GM18499 (cell line): ENCODE measurements at regions not wholly inside any gene's neighbourhood (a gene's known extent, or its start where the extent isn't known, plus 50 kb on each side); places are given as distances from the start of the nearest gene placed in this dataset.

ENCODE experiments used
- ATAC-seq: cut with Tn5 transposase; IDR thresholded peaks from one replicate; pipeline ENCODE4 v1.9.1; 2021; ENCODE audit warnings: moderate number of reproducible peaks; ENCODE audit not compliant: insufficient read depth, unreplicated experiment

DNA sequence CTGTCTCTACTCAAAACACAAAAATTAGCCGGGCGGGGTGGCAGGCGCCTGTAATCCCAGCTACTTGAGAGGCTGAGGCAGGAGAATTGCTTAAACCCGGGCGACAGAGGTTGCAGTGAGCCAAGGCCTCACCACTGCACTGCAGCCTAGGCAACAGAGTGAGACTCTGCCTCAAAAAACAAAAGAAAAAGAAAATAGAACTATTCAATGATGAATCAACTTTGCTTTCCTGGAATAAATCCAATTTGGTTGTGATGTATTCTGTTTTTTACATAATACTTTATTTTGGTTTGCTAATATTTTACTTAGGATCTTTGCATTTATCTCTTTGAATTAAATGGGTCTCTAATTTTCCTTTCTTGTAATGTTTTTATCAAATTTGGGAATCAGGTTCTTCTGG is 86.3 kb upstream of the MBOAT2 start:
- no peak for ATAC-seq

DNA sequence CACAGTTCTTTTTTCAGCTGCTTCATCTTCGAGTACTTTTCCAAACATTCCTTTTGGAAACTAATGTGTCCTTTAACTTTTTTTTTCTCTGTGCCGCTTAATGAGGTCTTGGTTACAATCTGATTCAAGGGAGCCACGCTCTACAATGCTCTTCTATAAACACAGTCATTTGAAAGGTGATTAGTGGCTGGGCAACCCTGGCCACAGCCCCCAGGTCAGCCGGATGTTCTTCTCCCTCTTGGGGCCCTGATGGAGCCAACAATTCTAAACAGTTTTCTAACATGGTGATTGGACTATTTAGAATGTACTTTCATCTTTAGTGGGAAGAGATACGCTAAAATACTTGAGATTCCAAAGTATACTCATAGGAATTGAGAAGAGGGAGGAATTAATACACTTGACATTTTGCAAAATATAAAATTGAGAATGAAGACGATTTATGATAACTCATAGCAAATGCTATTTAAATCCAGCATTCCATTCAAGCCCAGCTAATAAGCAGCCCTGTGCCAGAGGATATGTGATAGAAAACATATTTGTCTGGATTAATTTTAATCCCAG is 83.7 kb upstream of the MBOAT2 start:
- no peak for ATAC-seq

DNA sequence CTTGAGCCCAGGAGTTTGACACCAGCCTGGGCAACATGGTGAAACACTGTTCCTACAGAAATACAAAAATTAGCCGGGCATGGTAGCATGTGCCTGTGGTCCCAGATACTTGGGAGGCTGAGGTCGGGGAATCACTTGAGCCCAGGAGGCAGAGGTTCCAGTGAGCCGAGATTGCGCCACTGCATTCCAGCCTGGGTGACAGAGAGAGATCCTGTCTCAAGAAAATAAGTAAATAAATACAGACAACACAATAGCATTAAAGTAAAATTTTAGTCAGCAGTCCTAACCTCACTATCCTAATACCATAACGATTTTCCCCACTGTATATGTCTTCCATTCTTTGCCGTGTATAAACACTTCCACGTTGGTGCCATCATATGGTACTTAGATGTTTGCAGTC is 83.0 kb upstream of the MBOAT2 start:
- ATAC-seq: no peak

DNA sequence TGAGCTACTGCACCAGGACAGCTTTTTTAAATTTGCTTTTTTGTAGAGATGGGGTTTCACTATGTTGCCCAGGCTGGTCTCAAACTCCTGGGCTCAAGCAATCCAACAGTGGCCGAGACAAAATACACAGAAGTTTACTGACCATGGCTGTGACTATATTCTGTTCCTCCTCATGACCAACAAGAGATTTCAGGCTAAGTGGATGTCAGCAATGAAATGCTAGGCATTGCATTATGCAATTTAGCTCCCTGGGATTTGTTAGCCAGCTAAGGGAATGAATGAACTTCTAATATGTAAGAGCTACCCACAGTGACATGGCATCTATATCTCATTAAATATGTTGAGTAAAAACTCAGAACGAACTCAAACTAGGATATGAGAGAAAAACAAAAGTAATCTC is 81.9 kb upstream of the MBOAT2 start:
- ATAC-seq: no peak

DNA sequence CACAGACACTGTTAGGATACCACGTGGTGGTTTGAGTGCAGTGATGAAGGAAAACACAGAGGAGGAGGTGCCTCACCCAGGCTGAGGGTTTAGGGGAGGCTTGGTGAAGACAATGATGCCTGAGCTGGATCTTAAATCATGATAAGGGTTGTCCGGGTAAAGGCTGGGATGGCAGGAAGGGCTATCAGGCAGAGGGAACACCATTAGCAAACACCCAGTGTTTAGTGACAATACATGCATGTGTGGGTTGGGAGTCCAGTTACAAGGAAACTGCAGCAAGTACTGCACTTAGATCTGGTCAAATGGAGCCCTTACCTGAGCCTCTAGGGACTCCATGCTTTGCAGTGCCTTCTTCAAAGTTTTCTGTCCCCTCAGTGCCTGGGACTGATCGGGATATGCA is 79.8 kb upstream of the MBOAT2 start:
- ATAC-seq: no peak

DNA sequence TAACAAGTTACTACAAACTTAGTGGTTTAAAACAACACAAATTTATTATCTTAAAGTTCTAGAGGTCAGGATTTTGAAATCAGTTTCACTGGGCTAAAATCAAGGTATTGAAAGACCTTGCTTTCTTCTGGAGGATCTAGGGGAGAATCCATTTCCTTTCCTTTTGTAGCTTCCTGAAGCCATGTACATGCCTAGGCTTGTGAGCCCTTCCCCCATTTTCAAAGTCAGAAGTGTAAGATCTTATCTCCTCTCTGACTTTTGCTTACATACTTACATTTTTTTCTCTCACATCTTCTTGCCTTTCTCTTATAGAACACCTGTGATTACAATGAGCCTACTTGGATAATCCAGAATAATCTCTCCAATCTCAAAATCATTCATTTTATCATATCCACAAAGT is 78.7 kb upstream of the MBOAT2 start:
- ATAC-seq: no peak

DNA sequence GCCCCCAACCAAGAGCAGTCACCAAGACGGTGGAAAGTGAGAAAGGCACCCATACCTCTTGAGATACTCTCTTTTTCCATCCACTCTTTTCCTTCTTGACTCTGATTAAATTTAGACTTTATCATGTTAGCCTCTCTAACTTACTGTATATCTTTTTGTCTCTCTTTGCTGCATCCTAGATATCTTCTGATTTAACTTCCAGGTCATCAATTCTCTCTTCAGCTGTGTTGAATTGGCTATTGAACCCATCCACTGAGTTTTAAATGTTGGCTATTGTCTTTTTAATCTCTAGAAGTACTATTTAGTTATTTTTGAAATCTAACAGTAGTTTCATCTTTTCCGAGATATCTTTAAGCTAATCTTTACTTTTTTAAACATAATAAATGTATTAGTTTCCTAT is 78.3 kb upstream of the MBOAT2 start:
- ATAC-seq: no peak

DNA sequence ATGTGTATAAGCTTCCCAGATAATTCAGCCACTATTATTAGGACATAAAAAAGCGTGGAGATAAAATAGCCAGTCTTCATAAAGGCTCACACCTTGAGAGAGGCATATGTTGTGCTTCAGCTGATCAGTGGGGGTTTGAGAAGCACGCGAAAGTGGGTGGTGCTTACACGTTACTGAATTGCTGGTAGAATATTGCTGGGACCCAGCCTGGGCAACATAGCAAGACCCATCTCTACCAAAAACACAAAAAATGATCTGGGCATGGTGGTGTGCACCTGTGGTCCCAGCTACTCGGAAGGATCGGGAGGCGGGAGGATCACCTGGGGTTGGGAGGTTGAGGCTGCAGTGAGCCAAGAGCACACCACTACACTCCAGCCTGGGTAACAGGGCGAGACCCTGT is 74.9 kb upstream of the MBOAT2 start:
- ATAC-seq: no peak

DNA sequence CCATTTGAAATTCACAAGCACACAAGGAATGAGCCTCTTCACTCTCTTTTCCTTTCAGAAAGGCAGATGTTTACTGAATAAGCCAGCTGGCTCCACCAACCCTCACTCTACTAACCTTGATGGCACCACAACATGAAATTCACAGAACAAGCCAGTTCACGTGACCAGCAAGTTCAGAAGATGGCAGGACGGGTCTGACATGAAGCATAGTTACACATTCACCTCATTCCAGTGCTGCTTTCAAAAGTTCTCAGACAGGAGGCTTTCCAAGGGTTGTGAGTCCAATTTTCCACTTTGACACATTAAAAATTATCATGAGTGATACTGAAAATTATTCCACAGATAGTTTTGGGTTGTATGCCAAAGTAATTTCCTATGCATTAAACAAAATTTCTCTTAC is 74.2 kb upstream of the MBOAT2 start:
- no peak for ATAC-seq

DNA sequence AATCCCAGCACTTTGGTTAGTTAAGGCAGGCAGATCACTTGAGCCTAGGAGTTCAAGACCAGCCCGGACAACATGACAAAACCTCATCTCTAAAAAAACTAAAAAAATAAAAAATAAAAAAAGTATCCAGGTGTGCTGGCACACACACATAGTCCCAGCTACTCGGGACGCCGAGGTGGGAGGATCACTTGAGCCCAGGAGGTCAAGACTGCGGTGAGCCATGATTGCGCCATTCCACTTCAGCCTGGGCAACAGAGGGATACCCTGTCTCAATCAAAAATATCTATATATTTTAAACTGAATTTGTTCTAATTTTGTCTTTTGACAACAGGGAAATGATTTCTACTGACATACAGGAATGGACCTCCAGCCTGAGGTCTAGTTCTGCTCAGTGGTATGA is 73.3 kb upstream of the MBOAT2 start:
- ATAC-seq: no peak

DNA sequence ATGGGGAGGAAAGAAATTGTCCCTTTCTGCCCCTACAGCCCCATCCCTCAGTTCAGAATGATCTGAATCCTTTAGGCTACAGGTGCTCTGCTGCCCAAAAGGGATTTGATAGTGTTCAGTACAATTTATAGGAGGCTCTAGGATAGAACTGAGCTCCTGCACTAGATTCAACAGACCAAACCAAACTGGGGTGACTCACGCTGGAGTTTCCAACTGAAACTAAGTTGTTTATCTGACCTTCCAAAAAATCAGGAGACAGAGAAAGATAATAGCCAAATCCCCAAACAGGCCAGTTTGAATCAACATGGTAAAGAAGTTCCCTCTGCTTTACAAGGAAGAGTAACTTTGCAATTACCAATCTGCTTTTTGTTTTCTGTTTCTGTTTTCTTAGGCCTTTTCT is 72.7 kb upstream of the MBOAT2 start:
- no peak for ATAC-seq

DNA sequence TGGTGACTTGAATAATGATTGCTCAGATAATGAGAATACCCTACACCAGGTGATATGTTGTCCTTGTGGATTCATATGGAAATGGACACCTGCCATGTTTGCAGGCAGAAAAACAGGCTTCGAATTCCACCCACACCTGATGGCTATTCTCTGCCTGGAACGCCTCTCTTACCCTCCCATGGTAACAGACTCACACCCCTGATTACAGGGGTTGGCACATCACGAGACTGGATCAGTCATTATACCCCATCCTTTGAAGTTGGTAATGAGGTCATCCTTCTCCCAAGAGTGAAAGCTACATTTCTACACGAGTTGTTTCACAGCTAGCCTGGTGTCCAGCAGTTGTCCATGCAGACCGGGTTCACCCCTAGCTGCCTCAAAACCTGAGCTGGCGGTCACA is 71.4 kb upstream of the MBOAT2 start:
- no peak for ATAC-seq

DNA sequence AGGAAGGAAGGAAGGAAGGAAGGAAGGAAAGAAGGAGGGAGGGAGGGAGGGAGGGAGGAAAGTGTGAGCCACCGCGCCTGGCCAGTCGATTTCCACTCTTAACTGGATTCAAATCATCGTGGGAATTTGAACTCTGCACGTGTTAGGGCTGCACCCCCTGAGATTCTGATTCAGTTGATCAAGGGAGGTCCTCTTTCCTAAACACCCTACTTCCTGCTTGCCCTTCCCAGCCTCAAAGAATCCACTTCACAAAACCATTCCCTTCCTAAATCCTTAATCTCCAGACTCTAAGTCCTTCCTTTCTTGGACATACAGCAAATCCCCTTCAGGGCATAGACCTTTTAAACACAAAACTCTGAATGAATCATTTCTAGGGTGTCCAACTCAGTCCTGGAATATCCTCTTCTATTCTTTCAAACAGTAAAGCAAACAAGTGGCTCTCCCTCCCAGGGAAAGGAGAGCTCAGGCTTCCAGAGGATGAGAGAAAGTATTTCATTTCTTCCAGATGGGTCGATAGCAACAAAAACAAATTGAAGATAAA is 68.2 kb upstream of the MBOAT2 start:
- no peak for ATAC-seq

DNA sequence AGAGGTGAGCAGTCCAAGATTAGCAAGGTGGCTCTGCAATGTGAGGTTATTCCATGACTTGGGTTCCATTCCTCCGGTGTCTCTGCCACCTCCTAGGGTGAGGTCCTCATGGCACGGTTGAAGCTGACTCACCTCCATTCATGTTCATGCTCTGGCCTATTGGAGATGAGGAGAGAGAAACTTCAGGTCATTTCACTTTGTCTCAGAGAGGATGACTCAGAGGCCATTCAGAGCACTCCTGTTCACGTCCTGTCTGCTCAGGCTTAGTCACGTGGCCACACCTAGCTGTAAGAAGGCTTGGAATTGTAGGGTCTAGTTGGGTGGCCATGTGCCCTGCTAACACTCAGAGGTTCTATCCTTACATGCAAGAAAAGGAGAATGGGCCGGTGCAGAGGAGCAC is 67.5 kb upstream of the MBOAT2 start:
- ATAC-seq: no peak

DNA sequence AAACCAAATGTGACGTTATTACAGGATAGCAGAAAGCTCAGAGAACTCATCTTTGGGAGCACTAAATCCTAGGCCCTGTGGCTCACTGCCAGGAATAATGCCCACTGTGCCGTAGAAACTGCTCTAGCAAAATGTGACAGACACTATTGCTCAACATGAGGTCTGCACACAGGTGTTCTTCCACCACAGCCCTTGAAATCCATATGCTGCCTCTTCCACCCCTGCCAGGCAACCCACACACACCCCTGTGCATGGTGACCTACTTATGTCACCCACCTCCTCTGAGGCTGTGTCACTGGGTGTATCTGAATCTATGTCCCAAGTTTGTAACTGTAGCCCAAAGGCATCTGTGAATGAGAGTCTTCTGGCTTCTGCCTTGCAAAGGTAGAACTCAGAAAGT is 66.1 kb upstream of the MBOAT2 start:
- ATAC-seq: no peak

DNA sequence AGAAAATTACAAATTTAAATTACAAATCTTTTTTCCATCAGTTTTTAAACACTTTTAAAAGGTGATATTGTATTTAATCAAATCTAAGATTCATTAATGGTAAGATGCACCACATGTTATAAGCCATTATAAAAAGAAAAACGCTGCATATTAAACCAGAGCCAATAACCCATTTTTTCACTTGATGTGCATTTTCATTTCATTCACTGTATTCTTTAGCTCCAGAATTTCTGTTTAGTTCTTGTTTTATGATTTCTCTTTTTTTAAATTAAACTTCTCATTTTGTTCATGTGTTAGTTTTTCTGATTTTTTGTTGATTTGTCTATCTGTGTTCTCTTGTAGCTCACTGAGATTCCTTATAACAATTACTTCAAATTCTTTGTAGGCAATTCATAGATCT is 62.4 kb upstream of the MBOAT2 start:
- ATAC-seq: no peak

DNA sequence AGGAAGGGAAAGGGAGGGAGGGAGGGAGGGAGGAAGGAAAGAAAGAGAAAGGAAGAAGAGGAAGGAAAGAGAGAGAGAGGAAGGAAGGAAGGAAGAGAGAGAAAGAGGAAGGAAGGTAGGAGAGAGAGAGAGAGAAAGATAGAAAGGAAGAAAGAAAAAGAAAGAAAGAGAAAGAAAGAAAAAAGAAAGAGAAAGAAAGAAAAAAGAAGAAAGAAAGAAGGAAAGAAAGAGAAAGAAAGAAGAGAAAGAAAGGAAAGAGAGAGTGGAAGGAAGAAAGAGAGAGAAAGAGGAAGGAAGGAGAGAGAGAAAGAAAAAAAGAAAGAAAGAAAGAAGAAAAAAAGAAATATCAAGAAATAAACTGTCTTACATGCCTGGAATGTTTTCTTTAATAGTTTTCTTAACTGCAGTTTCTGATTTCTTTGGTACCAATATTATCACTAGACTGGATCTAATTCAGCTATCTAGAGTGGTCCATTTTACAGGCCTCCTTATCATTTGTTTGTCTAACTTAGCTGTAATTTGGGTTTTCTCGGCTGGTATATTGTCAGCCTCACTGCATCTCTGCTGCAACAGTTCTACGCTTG is 59.6 kb upstream of the MBOAT2 start:
- ATAC-seq: no peak

DNA sequence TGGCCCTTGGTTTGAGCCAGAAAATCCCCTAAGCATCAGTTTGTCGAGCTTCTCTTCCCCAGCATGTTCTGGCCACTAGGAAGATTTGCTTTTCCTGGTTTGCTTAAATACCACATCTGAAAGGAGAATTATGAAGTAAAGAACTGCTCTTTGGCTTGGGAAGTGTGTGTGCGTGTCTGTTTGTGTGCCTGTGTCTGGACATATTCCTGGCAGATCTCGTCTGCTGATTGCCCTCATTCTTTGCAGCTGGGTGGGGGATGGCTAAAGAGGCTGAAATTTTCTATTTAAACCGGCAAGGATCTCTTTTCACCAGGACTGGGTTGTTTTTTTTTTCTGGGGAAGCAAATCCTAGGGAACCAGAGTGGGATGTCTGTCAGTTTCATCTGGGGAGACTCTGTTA is 57.3 kb upstream of the MBOAT2 start:
- ATAC-seq: no peak

DNA sequence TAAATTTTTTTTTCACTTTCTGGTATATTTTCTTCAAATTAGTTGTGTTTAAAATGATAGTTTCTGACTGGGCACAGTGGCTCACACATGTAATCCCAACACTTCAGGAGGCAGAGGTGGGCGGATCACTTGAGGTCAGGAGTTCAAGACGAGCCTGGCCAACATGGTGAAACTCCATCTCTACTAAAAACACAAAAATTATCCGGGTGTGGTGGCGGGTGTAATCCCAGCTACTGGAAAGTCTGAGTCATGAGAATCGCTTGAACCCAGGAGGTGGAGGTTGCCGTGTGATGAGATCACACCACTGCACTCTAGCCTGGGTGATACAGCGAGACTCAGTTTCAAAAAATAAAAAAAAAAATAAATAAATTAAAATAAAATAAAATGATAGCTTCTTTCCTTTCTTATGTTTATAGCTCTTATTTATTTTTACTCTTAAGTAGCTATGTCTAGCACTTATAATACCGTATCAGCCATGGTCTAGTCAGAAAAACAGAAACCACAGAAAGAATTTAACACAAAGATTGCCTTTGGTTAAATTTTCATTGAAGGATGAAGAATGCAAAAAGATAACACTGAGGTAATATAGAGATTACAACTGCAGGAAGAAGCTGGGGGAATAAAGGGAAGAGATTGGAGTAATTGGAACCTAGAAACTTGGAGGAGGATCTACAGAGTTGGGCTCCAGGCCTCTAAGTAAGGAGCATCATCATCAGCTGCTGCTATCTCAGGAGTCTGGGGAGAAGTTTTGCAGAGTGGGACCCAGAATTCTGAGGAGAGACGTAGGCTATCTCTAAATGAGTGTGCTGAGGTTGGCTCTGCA is 54.7 kb upstream of the MBOAT2 start:
- ATAC-seq: no peak

DNA sequence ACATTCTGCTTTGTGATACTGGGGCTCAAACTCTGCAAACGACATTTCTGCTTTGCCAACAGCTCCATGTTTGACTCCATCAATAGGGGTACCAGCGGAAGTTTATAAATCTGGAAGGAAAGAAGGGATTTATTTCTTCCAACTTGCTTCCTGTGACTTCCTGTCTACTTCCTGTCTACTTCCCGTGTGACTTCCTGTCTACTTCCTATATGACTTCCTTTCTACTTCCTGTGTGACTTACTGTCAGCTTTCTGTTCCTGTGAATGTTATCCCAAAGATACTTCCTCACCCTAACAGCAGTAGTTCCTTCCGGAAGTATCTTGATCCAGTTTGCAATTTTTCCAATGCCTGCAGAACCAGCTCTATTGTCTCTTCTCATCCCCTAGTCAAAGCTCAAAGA is 52.0 kb upstream of the MBOAT2 start:
- ATAC-seq: no peak

DNA sequence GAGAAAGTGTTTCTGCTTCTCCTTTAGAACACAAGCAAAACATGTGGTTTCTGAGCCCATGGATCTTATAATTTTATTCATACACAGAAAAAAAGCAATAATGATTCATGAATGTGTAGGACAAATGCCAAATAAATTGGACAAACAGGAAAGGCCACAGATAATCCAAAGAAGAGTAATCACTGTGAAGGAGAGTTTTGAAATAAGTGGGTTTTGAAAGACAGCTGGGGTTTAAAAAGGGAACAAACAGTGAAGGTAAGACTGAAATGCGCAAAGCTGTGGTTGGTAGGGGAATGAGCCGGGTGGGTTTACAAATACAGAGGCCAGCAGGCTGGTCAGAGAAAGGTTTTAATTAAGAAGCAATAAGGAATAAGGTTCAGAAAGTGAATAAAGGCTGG is 50.0 kb upstream of the MBOAT2 start:
- no peak for ATAC-seq
